ENCODE measurements at regions not wholly inside any gene's neighbourhood (a gene's known extent, or its start where the extent isn't known, plus 50 kb on each side); places are given as distances from the start of the nearest gene placed in this dataset.

DNA sequence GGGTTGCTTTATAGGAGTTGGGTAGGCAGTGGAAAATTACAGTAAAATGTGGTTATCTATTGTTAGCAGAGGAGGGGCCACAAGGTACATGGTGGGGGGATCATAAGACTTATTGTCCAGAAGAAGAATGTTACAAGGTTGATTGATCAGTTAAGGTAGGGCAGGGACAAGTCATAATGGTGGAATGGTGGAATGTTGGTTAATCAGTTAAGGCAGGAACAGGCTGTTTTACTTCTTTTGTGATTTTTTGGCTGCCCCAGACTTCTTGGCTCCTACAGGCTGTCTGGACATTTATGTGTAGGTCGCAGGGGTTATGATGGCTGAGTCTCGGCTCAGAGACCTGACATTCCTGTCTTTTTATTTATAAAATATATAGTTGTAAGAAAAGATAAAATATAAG, 2277.1 kb downstream of the TP53TG3F start (continued):
- no peak for TF ChIP-seq NCOA4 (IDR thresholded peaks at IDR 0.05; ENCODE audit: partially characterized antibody)

DNA sequence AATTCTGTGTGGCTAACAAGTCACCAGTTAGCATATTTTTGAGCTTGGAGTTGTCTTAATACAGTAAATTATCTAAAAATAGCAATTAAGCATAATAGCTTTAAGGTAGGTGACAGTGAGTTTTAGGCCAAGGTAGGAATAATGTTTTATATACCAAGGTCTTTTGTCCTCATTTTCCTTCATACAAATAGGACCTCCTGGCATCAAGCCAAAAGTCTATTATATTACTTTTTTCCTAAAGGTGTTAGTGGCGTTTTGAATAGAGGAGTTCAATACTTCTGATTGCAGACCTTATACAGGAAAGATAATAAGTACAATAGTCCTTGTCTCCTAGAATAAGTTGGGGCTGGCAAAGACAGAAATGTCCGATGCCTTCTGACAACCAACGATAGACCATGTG, 2277.7 kb downstream of the TP53TG3F start:
- WGBS (ENCODE audit: insufficient coverage, low coverage, missing lambda C conversion rate), result 0% methylated on average over 3 of the region's 3 CpGs
- BruUV-seq (replicated peaks), result no TSS peak
- no peak for ATAC-seq

DNA sequence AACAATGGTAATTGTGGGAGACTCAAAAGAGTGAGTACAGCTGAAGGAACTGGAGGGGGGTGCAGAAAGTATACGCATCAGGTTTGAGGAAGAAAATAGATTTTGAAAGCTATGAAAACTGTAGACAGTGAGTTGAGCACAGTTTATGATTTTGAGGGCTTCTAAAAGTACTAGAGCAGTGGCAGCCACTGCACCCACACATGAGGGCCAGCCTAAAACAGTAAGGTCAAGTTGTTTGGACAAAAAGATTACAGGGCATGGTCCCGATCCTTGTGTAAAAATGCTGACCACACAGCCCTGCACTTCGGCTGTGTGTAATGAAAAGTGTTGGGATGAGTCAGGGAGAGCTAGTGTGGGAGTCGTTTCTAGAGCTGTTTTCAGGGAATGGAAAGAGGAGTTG, 2282.1 kb downstream of the TP53TG3F start:
- Histone ChIP-seq H3K79me2 (ENCODE audit: control insufficient read depth, insufficient read depth, low read length) (no peaks in the 10 kb centered on the region), H3K27ac (ENCODE audit: extremely low read depth, low read depth, low read length) (no peak overlapping the region), H2AFZ (ENCODE audit: low read depth, low read length) (no peak overlapping the region), H3K27me3 (ENCODE audit: control insufficient read depth in 2 of 2, insufficient read depth in 2 of 2, low read length in 2 of 2) (no peaks in the 10 kb centered on the region), H3K9me1 (ENCODE audit: control insufficient read depth, insufficient read depth, low read length) (no peaks in the 10 kb centered on the region), H3K9ac (ENCODE audit: insufficient read depth in 1 of 2, low read depth in 2 of 2, low read length in 2 of 2) (no peak overlapping the region), H3K4me2 (ENCODE audit: insufficient read depth, low read length) (no peak overlapping the region), H4K20me1 (replicated peaks; ENCODE audit: control insufficient read depth, insufficient read depth, low read length) (no peaks in the 10 kb centered on the region), H3K36me3 (ENCODE audit: control insufficient read depth, insufficient read depth, low read length) (no peaks in the 10 kb centered on the region), H3K9me3 (replicated peaks; ENCODE audit: control insufficient read depth, insufficient read depth, low read depth, low read length) (no peaks in the 10 kb centered on the region), H3K4me1 (replicated peaks in 1 of 2; ENCODE audit: control insufficient read depth in 2 of 2, insufficient read depth in 2 of 2, low read length in 2 of 2) (no peaks in the 10 kb centered on the region), H3K4me3 (no peak overlapping the region)
- 5% methylated on average over 4 of the region's 4 CpGs for WGBS (ENCODE audit: insufficient coverage, low coverage, missing lambda C conversion rate)
- BruUV-seq (replicated peaks), result no TSS peak
- intact Hi-C loops (cut with micrococcal nuclease), result no loop called here
- ChIA-PET CTCF (ENCODE audit: low intra/inter-chr PET ratio) (no interaction called here), POLR2A (no interaction called here)
- in situ Hi-C loops (cut with MboI), result no loop called here
- TF ChIP-seq TEAD4 (IDR thresholded peaks at IDR 0.05; ENCODE audit: low read length), result no peak
- no peak for TF ChIP-seq TEAD4 (CRISPR knock-in tag; IDR thresholded peaks at IDR 0.05; ENCODE audit: borderline replicate concordance)
- TF ChIP-seq BCL6 (CRISPR knock-in tag; IDR thresholded peaks at IDR 0.05), result no peak
- no peak for TF ChIP-seq PPARD (CRISPR knock-in tag; IDR thresholded peaks at IDR 0.05)
- TF ChIP-seq ZBTB1 (CRISPR knock-in tag; IDR thresholded peaks at IDR 0.05; ENCODE audit: borderline replicate concordance, low read depth), result no peak
- no peak for TF ChIP-seq POLR3A (IDR thresholded peaks at IDR 0.05; ENCODE audit: borderline replicate concordance, extremely low read depth, insufficient read depth, insufficient read length)
- TF ChIP-seq, protein P1, sequence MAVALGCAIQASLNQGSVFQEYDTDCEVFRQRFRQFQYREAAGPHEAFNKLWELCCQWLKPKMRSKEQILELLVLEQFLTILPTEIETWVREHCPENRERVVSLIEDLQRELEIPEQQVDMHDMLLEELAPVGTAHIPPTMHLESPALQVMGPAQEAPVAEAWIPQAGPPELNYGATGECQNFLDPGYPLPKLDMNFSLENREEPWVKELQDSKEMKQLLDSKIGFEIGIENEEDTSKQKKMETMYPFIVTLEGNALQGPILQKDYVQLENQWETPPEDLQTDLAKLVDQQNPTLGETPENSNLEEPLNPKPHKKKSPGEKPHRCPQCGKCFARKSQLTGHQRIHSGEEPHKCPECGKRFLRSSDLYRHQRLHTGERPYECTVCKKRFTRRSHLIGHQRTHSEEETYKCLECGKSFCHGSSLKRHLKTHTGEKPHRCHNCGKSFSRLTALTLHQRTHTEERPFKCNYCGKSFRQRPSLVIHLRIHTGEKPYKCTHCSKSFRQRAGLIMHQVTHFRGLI (CRISPR knock-in tag; IDR thresholded peaks at IDR 0.05), result no peak
- TF ChIP-seq SMAD2 (IDR thresholded peaks at IDR 0.05; ENCODE audit: low read depth, low read length), result no peak
- no peak for TF ChIP-seq L3MBTL2 (IDR thresholded peaks at IDR 0.05)
- no peak for TF ChIP-seq STAG1 (CRISPR knock-in tag; IDR thresholded peaks at IDR 0.05; ENCODE audit: borderline replicate concordance)
- no peak for DNase-seq (ENCODE audit: extremely low read depth in 1 of 4, low spot score in 3 of 4)
- no peak for ATAC-seq
- FAIRE-seq, result no peak

More for the DNA sequence above, 2277.7 kb downstream of the TP53TG3F start:
- Histone ChIP-seq H3K9me1 (ENCODE audit: control insufficient read depth, insufficient read depth, low read length) (no peaks in the 10 kb centered on the region), H2AFZ (ENCODE audit: low read depth, low read length) (no peak overlapping the region), H3K4me3 (no peak overlapping the region), H3K4me2 (ENCODE audit: insufficient read depth, low read length) (no peak overlapping the region), H3K79me2 (ENCODE audit: control insufficient read depth, insufficient read depth, low read length) (no peaks in the 10 kb centered on the region), H3K4me1 (replicated peaks in 1 of 2; ENCODE audit: control insufficient read depth in 2 of 2, insufficient read depth in 2 of 2, low read length in 2 of 2) (no peaks in the 10 kb centered on the region), H3K9ac (ENCODE audit: insufficient read depth in 1 of 2, low read depth in 2 of 2, low read length in 2 of 2) (no peak overlapping the region), H3K27ac (ENCODE audit: extremely low read depth, low read depth, low read length) (no peak overlapping the region), H3K27me3 (ENCODE audit: control insufficient read depth in 2 of 2, insufficient read depth in 2 of 2, low read length in 2 of 2) (no peaks in the 10 kb centered on the region), H3K36me3 (ENCODE audit: control insufficient read depth, insufficient read depth, low read length) (no peaks in the 10 kb centered on the region), H3K9me3 (replicated peaks; ENCODE audit: control insufficient read depth, insufficient read depth, low read depth, low read length) (no peaks in the 10 kb centered on the region), H4K20me1 (replicated peaks; ENCODE audit: control insufficient read depth, insufficient read depth, low read length) (no peaks in the 10 kb centered on the region)
- ChIA-PET CTCF (ENCODE audit: low intra/inter-chr PET ratio) (no interaction called here), POLR2A (no interaction called here)
- TF ChIP-seq NFIC (IDR thresholded peaks at IDR 0.05) (peak; percentile 53), NFIX (CRISPR knock-in tag; IDR thresholded peaks at IDR 0.05; ENCODE audit: low read depth) (peak; percentile 48)
- TF ChIP-seq, protein P2, sequence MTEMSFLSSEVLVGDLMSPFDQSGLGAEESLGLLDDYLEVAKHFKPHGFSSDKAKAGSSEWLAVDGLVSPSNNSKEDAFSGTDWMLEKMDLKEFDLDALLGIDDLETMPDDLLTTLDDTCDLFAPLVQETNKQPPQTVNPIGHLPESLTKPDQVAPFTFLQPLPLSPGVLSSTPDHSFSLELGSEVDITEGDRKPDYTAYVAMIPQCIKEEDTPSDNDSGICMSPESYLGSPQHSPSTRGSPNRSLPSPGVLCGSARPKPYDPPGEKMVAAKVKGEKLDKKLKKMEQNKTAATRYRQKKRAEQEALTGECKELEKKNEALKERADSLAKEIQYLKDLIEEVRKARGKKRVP (CRISPR knock-in tag; IDR thresholded peaks at IDR 0.05), result no peak
- no peak for DNase-seq (ENCODE audit: extremely low read depth in 1 of 4, low spot score in 3 of 4)
- intact Hi-C loops (cut with micrococcal nuclease), result no loop called here
- no peak for FAIRE-seq
- in situ Hi-C loops (cut with MboI), result no loop called here

Data from K562 (cell line).